LNCaP clone FGC (cell line): ENCODE measurements at regions not wholly inside any gene's neighbourhood (a gene's known extent, or its start where the extent isn't known, plus 50 kb on each side); places are given as distances from the start of the nearest gene placed in this dataset.
A peak's percentile ranks its signal among the peaks of the same experiment; 100 is the strongest.

Experiments
- DNase-seq: peaks from one replicate; pipeline ENCODE4 v3.0.0-alpha.2; 2011; ENCODE audit warnings: low read depth
- H3K4me3 ChIP-seq: 2 replicates; pipeline ENCODE4 v1.5.1; 2011; ENCODE audit warnings: mild to moderate bottlenecking, low read depth, low read length, control low read depth
- CTCF ChIP-seq: IDR thresholded peaks from 2 replicates; pipeline ENCODE4 v1.5.1; 2012; ENCODE audit warnings: mild to moderate bottlenecking; ENCODE audit not compliant: control insufficient read depth, insufficient read depth; ENCODE audit errors: extremely low read depth

GRCh38 chr13:62626771-62627170 is 1211.1 kb upstream of the PCDH20 start:
- DNase-seq = no peak
- peak; percentile 7; the same call in 1 of the 2 replicates for TF ChIP-seq CTCF
- no peak overlapping the region for H3K4me3 ChIP-seq

GRCh38 chr13:62625214-62625881 is 1209.7 kb upstream of the PCDH20 start:
- no peak for DNase-seq
- H3K4me3 ChIP-seq = no peak overlapping the region
- no peak for TF ChIP-seq CTCF

DNA sequence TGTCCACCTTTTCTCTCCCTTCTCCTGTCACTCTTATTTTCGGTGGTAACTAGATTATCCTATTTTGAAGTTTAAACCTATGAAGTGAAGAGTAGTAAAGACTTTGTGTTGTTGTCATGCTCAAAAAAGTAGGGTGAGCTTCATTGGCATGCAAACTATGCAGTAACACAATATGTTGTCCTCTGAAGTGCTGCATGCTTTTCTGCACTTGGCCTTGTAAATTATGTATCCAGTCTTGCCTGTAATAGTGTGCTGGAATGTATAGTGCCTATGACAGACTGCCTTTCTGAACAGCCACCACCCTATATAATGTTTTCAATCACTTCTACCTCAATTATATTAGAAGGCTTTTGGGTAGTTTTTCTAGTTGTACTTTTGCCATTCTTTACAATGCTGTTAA is 1198.2 kb upstream of the PCDH20 start:
- DNase-seq = no peak
- no peak overlapping the region for H3K4me3 ChIP-seq
- TF ChIP-seq CTCF = no peak

DNA sequence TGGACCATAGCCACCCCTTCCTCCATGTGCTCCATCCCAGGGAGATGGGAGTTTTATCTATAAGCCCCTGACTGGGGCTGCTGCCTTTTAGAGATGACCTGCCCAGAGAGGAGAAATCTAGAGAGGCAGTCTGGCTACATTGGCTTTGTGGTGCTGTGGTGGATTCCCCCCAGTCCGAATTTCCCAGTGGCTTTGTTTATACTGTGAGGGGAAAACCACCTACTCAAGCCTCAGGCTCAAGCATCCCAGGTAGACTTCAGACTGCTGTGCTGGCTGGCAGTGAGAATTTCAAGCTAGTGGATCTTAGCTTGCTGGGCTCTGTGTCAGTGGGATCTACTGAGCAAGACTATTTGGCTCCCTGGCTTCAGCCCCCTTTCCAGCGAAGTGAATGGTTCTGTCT is 1195.7 kb upstream of the PCDH20 start:
- TF ChIP-seq CTCF = no peak
- no peak for DNase-seq

GRCh38 chr13:62598708-62599107 is 1183.1 kb upstream of the PCDH20 start:
- no peak overlapping the region for H3K4me3 ChIP-seq
- TF ChIP-seq CTCF = no peak
- no peak for DNase-seq

More for the DNA sequence above, 1195.7 kb upstream of the PCDH20 start:
- no peak overlapping the region for H3K4me3 ChIP-seq

- no peak for TF ChIP-seq CTCF
Measured at GRCh38 chr13:62595976-62596375, 1180.3 kb upstream of the PCDH20 start.

GRCh38 chr13:62593804-62594203 is 1178.2 kb upstream of the PCDH20 start:
- no peak for TF ChIP-seq CTCF
- no peak for DNase-seq
- no peak overlapping the region for H3K4me3 ChIP-seq

More at GRCh38 chr13:62595976-62596375, 1180.3 kb upstream of the PCDH20 start:
- no peak overlapping the region for H3K4me3 ChIP-seq
- DNase-seq = no peak
